ENCODE measurements at regions not wholly inside any gene's neighbourhood (a gene's known extent, or its start where the extent isn't known, plus 50 kb on each side); places are given as distances from the start of the nearest gene placed in this dataset.

GRCh38 chr6:22026164-22026678, 270.6 kb downstream of the PRL start:
- TF ChIP-seq, protein P1, sequence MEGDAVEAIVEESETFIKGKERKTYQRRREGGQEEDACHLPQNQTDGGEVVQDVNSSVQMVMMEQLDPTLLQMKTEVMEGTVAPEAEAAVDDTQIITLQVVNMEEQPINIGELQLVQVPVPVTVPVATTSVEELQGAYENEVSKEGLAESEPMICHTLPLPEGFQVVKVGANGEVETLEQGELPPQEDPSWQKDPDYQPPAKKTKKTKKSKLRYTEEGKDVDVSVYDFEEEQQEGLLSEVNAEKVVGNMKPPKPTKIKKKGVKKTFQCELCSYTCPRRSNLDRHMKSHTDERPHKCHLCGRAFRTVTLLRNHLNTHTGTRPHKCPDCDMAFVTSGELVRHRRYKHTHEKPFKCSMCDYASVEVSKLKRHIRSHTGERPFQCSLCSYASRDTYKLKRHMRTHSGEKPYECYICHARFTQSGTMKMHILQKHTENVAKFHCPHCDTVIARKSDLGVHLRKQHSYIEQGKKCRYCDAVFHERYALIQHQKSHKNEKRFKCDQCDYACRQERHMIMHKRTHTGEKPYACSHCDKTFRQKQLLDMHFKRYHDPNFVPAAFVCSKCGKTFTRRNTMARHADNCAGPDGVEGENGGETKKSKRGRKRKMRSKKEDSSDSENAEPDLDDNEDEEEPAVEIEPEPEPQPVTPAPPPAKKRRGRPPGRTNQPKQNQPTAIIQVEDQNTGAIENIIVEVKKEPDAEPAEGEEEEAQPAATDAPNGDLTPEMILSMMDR (conservative IDR thresholded peaks at IDR 0.05), result no peak
- H3K9ac ChIP-seq (ENCODE audit: extremely low read depth, insufficient read length, low read length), result no peak overlapping the region
- H3K9me3 Mint-ChIP-seq, result peaks cover 3 to 7% of the 10 kb centered on the region in 2 experiments; a peak in 3 of 5 replicates
- no peak overlapping the region for H3K23ac ChIP-seq (ENCODE audit: insufficient read length, low read depth, low read length)
- H3T11ph ChIP-seq (ENCODE audit: low read length), result no peak overlapping the region
- peak overlapping the region; percentile 53 for H3K27ac ChIP-seq (ENCODE audit: insufficient read length, low read depth, low read length)
- no peak overlapping the region for H3K14ac ChIP-seq (ENCODE audit: insufficient read depth, low read length)
- H4K20me1 ChIP-seq (ENCODE audit: control insufficient read depth, insufficient read depth, insufficient read length), result no peaks in the 10 kb centered on the region
- no peaks in the 10 kb centered on the region for H3K23me2 ChIP-seq (ENCODE audit: insufficient read length, low read depth, low read length, poor library complexity, severe bottlenecking)
- H3K9me3 ChIP-seq (ENCODE audit: control insufficient read depth, low read depth, low read length), result no peaks in the 10 kb centered on the region
- H2BK20ac ChIP-seq (ENCODE audit: low read depth, low read length, poor library complexity, severe bottlenecking), result no peak overlapping the region
- WGBS (ENCODE audit: extremely low coverage, insufficient read length, low lambda C conversion rate), result no CpG with 5 or more reads among the region's 5 CpGs
- H3K18ac ChIP-seq (ENCODE audit: insufficient read length, low read depth, low read length), result no peak overlapping the region
- H2AK5ac ChIP-seq (ENCODE audit: insufficient read length, low read length), result no peak overlapping the region
- no peak overlapping the region for H4K91ac ChIP-seq (ENCODE audit: insufficient read length, low read depth, low read length)
- H2AFZ ChIP-seq (ENCODE audit: low read length), result no peak overlapping the region
- H3K79me2 ChIP-seq (ENCODE audit: insufficient read depth, low read length), result no peaks in the 10 kb centered on the region
- H3K27me3 Mint-ChIP-seq (ENCODE audit: low read depth), result no peaks in the 10 kb centered on the region
- H3K36me3 Mint-ChIP-seq (ENCODE audit: insufficient read depth in 1 of 3, low read depth in 3 of 3), result peaks cover 0 to 21% (median 4%) of the 10 kb centered on the region in 3 experiments; a peak in 4 of 7 replicates
- H3K27ac Mint-ChIP-seq, result peak overlapping the region; percentile 98 to 99 (median 99)
- no peak overlapping the region for H3K56ac ChIP-seq (ENCODE audit: insufficient read length, low read depth, low read length)
- H2BK12ac ChIP-seq (ENCODE audit: insufficient read length, low read depth, low read length), result no peak overlapping the region
- no peaks in the 10 kb centered on the region for H3K79me1 ChIP-seq (ENCODE audit: insufficient read depth, low read depth, low read length, poor library complexity, severe bottlenecking)
- no peak for DNase-seq
- no peaks in the 10 kb centered on the region for H3K27me3 ChIP-seq (ENCODE audit: insufficient read depth, low read length)
- H2BK15ac ChIP-seq (ENCODE audit: low read depth, low read length), result no peak overlapping the region
- peaks cover 37 to 48% of the 10 kb centered on the region in 2 experiments for H3K4me1 Mint-ChIP-seq
- no peak overlapping the region for H4K8ac ChIP-seq (replicated peaks; ENCODE audit: insufficient read length, low read depth, low read length)
- no peak overlapping the region for H4K5ac ChIP-seq (ENCODE audit: insufficient read length, low read depth, low read length)
- H3K4me2 ChIP-seq (ENCODE audit: insufficient read depth, insufficient read length, low read length), result no peak overlapping the region
- no peak overlapping the region for H3K4ac ChIP-seq (ENCODE audit: low read depth, low read length)
- no peak overlapping the region for H2BK5ac ChIP-seq (ENCODE audit: insufficient read length, low read length)
- 0 out of 5 replicates have a peak overlapping the region, but pooled peaks of 1 of the 2 experiments have one; percentile 4 for H3K4me3 Mint-ChIP-seq
- H2BK120ac ChIP-seq (ENCODE audit: low read depth, low read length, poor library complexity, severe bottlenecking), result no peak overlapping the region
- H3K4me1 ChIP-seq (ENCODE audit: insufficient read depth, low read length), result no peaks in the 10 kb centered on the region; the same call in 1 of the 2 replicates
